ENCODE measurements at regions not wholly inside any gene's neighbourhood (a gene's known extent, or its start where the extent isn't known, plus 50 kb on each side); places are given as distances from the start of the nearest gene placed in this dataset.

DNA sequence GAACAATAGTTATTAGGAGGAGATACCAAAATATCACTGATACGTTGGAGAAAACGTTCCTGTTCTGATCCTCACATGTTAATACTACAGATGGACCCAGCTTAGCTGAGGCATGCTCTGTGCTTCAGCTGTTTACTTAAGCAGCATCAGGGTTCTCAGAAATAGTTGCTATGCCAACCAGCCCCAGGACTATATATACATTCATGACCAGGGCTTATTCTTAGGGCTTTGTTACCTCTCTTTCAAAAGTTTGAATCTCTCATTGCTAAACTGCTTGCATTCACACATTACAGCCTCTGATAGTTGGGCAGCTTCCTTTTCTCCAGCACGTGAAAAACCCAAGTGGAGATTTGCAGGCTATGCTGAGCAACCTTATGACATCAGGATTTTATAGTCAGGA lies 800.4 kb downstream of the DIAPH3 start:
- TF ChIP-seq EZH2 (IDR thresholded peaks at IDR 0.05; ENCODE audit: borderline replicate concordance, low read depth, low read length, poor library complexity, severe bottlenecking) = no peak
- TF ChIP-seq, protein P1, sequence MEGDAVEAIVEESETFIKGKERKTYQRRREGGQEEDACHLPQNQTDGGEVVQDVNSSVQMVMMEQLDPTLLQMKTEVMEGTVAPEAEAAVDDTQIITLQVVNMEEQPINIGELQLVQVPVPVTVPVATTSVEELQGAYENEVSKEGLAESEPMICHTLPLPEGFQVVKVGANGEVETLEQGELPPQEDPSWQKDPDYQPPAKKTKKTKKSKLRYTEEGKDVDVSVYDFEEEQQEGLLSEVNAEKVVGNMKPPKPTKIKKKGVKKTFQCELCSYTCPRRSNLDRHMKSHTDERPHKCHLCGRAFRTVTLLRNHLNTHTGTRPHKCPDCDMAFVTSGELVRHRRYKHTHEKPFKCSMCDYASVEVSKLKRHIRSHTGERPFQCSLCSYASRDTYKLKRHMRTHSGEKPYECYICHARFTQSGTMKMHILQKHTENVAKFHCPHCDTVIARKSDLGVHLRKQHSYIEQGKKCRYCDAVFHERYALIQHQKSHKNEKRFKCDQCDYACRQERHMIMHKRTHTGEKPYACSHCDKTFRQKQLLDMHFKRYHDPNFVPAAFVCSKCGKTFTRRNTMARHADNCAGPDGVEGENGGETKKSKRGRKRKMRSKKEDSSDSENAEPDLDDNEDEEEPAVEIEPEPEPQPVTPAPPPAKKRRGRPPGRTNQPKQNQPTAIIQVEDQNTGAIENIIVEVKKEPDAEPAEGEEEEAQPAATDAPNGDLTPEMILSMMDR (conservative IDR thresholded peaks at IDR 0.05; ENCODE audit: low read depth, low read length) = no peak

Data from A673 (cell line).